GM19025 (cell line): ENCODE measurements at regions not wholly inside any gene's neighbourhood (a gene's known extent, or its start where the extent isn't known, plus 50 kb on each side); places are given as distances from the start of the nearest gene placed in this dataset.
"Not testable (repeated sequence)": the region's sequence is repeated elsewhere in the genome, so short reads cannot be mapped to it uniquely, and the experiment has no call there.

Experiments used
- ATAC-seq: cut with Tn5 transposase; IDR thresholded peaks from one replicate; pipeline ENCODE4 v1.9.1; 2021; ENCODE audit warnings: mild to moderate bottlenecking, low read depth, moderate library complexity; ENCODE audit not compliant: unreplicated experiment

DNA sequence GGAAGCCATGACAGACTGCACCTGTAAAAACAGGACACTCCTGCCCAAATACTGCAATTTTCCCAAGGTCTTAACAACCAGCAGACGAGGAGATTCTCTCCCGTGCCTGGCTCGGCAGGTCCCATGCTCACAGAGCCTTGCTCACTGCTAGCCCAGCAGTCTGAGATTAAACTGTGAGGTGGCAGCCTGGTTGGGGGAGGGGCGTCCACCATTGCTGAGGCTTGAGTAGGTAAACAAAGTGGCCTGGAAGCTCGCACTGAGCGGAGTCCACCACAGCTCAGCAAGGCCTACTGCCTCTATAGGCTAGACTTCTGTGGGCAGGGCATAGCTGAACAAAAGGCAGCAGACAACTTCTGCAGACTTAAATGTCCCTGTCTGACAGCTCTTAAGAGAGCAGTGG, 80.3 kb downstream of the ANXA5 start:
- ATAC-seq: not testable (repeated sequence)

DNA sequence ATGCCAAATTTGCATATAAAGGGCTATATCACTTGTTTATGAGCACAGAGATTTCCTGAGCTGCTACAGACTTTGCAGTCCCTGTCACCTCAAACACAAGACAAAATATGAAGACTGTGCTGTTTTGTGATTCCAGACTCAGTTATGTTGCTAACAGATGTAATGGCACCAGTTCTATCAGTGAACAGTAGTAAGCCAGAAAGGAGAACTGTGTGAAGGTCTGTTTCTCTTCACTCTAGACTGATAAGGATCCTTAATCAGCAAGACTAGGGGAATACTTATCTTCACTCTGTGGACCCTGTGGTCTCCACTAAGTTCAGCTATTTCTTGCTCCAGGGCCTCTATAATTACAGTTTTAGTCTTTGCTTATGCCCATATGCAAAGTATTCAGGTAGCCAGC, 82.7 kb downstream of the ANXA5 start:
- ATAC-seq: no peak

- no peak for ATAC-seq
Measured at GRCh38 chr4:121599049-121599448, 97.7 kb downstream of the ANXA5 start.

DNA sequence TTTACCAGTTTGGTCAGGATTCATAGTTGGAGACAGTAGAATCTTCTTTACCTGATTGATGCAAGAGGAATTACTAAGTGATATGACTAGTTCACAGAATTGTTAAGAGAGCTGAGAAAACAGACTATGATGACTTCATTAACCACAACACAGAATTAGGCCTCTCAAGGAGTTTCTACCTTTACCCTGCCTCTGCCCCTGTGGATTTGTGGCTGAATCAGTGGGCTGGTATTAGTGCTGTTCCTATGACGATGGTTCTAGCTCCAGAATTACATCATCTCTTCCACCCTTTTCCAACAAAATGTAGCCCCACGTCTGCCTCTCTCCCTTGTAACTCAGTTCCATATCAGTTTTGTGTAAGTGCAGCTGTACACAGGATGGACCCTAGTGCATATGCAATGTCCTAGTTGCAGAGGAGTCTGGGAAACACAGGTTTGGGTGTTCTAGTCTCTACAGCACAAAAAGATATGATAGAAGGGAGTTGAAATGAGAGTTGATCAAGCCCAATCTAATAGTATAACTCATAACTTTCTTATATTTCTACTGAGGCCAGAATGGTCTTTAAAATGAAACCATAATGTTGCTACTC, 99.3 kb downstream of the ANXA5 start:
- ATAC-seq: no peak

GRCh38 chr4:121594796-121595526, 101.8 kb downstream of the ANXA5 start:
- ATAC-seq: no peak

DNA sequence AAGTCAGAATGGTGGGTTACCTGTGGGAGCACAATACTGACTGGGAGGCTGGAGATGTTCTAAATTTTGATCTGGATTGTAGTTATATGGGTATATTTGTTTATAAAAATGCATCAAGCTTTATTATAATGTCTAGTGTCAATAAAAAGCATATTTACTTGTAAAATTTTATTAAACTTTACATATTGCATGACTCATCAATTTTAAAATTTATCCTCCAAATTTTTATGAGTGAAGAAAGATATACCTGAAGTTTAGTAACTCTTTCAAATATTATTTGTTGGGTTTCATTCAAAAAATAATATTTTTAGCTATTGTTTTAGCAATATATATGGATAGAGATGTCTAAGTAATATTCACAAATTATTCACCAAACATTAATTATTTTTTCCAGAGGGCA, 103.0 kb downstream of the ANXA5 start:
- no peak for ATAC-seq

- not testable (repeated sequence) for ATAC-seq
Measured at GRCh38 chr4:121592257-121592656, 104.5 kb downstream of the ANXA5 start.

DNA sequence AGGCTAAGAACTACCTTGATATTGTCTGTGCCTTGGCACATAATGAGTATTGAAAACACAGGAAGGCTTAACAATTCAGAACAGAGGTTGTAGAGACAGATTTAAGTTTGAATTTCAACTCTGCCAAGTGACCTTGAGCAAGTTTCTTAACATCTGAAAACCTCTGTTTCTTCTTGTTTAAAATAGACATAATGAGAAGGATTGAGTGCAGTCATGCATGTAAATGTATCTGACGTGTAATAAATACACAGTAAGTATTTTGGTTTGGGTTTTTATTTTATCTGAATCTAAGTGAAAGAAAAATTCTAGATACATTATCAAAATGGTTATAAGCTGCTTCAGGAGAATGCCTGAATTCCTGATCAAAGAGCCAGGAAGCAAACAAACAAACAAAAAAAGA, 111.9 kb downstream of the ANXA5 start:
- no peak for ATAC-seq

- ATAC-seq: no peak
Measured at GRCh38 chr4:121583396-121583795, 113.4 kb downstream of the ANXA5 start.

- ATAC-seq: no peak
Measured at GRCh38 chr4:121582296-121582695, 114.5 kb downstream of the ANXA5 start.

- ATAC-seq: not testable (repeated sequence)
Measured at GRCh38 chr4:121575392-121575791, 121.4 kb downstream of the ANXA5 start.

- ATAC-seq: no peak
Measured at GRCh38 chr4:121574618-121575017, 122.2 kb downstream of the ANXA5 start.

- no peak for ATAC-seq
Measured at GRCh38 chr4:121567748-121568147, 129.0 kb downstream of the ANXA5 start.

DNA sequence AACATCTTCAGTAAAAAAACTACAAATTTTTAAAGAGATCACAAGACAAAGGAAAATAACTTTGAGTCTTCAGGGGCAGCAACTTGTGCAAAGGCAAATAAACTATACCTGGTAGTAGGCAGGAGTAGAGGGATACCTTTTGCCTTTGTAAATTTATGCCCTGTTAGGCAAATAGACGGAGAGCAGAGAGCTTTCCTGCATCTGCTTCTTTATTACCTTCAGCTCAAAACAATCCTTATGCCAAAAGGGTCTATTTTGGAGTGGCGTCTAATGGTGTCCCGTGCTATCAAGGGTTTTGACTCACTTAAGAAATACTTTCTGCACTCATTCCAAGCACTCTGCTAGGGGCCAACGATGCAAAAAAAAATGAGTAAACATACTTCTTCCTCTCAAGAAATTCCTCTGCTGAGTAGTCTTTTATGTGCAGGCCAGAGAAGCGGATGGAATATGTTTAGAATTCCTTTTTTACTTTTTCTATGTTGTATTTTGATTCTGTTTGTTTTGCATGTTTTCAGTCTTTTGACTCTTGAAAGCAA, 131.9 kb downstream of the ANXA5 start:
- no peak for ATAC-seq

GRCh38 chr4:121562811-121563210, 134.0 kb downstream of the ANXA5 start:
- no peak for ATAC-seq

- no peak for ATAC-seq
Measured at GRCh38 chr4:121555315-121556107, 141.3 kb downstream of the ANXA5 start.

GRCh38 chr4:121554382-121554781, 142.4 kb downstream of the ANXA5 start:
- no peak for ATAC-seq

DNA sequence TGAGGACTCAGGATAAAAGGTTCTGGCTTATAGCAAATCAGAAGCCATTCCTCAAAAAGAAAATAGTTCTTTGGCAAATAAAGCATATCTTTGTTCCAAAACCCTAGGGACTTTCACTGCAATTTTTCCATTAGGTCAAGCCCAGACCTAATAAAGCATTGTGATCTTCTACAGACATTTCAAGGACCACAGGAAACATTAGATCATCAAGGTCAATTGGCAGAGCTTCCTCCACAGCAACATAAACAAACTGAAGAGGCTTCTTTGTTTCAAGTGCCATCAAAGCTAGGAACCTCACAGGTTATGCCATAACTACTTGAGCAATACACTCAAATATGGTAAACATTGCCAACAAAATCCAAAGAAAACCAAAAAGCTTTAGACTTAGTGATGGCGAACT, 144.9 kb downstream of the ANXA5 start:
- no peak for ATAC-seq

GRCh38 chr4:121551271-121551670, 145.5 kb downstream of the ANXA5 start:
- ATAC-seq: no peak

DNA sequence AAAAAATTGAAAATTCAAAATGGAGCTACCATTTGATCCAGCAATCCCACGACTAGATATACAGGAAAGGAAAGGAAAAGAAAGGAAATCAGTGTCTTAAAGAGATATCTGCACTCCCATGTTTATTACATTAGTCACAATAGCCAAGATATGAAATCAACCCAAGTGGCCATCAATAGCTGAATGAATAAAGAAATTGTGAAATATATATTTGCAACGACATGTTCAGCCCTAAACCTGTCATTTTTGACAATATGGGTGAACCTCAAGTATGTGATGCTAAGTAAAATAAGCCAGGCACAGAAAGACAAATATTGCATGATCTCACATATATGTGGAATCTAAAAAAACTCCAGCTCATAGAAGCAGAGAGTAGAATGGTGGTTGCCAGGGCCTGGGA, 155.1 kb downstream of the ANXA5 start:
- ATAC-seq: no peak

DNA sequence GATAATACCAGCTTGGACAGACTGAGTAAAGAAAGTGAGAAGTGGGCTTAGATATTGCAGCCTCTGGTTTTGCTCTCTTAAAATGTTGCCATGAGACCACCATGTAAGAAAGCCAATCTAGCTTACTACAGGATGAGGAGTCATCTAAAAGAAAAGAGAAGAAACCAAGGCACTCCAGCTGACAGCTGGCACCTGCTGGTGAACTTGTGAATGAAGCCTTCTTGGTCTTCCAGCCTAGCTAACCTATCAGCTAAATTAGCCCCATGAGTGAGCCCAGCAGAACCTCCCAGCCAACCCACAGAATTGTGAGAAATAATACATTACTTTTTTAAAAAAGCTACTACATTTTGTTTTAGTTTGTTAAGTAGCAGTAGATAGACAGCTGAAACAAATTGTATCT, 154.5 kb upstream of the QRFPR start:
- no peak for ATAC-seq
